H54 (cell line): ENCODE measurements at regions not wholly inside any gene's neighbourhood (a gene's known extent, or its start where the extent isn't known, plus 50 kb on each side); places are given as distances from the start of the nearest gene placed in this dataset.
"Not testable (repeated sequence)": the region's sequence is repeated elsewhere in the genome, so short reads cannot be mapped to it uniquely, and the experiment has no call there.

Experiments used
- DNase-seq: peaks from one replicate; pipeline ENCODE4 v3.0.0; 2011; ENCODE audit warnings: low spot score, mixed read lengths; ENCODE audit not compliant: insufficient read length
- FAIRE-seq: peaks from 3 replicates; lab custom pipeline; 2011; peaks lifted over from hg19 to GRCh38; lab: Jason Lieb, UNC
- POLR2A ChIP-seq: IDR thresholded peaks from 2 replicates; pipeline ENCODE4 v1.6.1; 2011; ENCODE audit warnings: low read depth, mild to moderate bottlenecking, low read length

DNA sequence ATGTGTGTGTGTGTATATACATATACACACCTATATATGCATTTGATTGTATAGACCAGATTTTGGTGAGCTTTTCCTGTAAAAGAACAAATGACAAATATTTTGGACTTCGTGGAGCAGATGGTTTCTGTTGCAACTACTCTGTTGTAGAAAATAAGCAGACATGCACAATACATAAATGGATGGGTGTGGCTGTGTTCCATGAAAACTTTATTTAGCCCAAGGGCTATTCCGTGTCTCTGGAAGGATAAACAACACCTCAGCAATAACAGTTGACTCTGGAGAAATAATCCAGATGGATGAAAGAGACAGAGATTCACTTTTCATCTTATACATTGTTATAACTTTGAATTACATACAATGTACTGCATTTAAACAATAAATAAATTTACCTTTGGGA lies 441.4 kb downstream of the CNTN3 start:
- no peak for DNase-seq
- no peak for TF ChIP-seq POLR2A
- no peak for FAIRE-seq

DNA sequence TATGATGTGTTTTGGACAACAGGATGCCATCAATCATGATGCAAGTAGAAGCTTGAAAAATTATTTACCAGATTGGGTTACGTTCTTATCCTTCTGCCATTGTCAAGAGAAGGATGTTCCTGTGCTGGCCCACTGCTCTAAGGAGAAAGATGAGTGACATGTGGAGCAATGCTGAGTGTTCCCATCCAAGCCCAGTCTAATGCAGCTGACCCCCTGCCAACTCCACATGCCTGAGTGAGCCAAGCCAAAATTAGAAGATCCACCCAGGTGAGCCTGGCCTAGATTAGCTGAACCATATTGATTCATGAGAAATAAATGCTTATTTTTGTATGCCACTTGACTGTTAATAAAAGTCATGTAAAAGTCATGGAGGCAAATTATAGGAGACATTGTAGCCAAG lies 446.5 kb downstream of the CNTN3 start:
- no peak for FAIRE-seq
- no peak for DNase-seq
- TF ChIP-seq POLR2A, result no peak

GRCh38 chr3:74165211-74165610 lies 449.2 kb downstream of the CNTN3 start:
- DNase-seq (no peak), FAIRE-seq (no peak)
- TF ChIP-seq POLR2A, result no peak

GRCh38 chr3:74149466-74149865 lies 465.0 kb downstream of the CNTN3 start:
- DNase-seq, result no peak
- no peak for TF ChIP-seq POLR2A
- FAIRE-seq, result no peak

DNA sequence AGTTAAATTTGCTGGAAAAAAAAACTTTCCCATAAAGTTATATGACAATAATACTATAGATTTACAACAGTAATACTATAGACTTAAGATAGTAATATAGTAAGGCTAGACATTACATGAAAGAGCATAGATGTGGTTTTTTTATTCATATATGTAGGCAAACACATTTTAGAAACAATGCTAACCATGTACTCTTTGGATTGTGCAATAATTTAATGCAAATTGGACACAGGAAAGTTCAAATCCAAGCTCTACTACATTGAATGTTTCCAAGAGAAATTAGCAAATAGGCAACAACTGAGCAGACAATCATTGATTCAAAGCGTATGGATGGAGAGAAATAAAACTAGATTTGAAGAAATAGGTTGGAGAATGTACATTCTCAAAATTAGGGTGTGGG lies 469.2 kb downstream of the CNTN3 start:
- no peak for FAIRE-seq
- TF ChIP-seq POLR2A, result no peak
- DNase-seq, result no peak

- FAIRE-seq, result no peak
- no peak for TF ChIP-seq POLR2A
- no peak for DNase-seq
Observed at GRCh38 chr3:74139648-74140047, 474.8 kb downstream of the CNTN3 start.

GRCh38 chr3:74137790-74138189 lies 476.7 kb downstream of the CNTN3 start:
- FAIRE-seq (no peak), DNase-seq (no peak)
- TF ChIP-seq POLR2A, result no peak

GRCh38 chr3:74135808-74136207 lies 478.7 kb downstream of the CNTN3 start:
- FAIRE-seq, result no peak
- no peak for TF ChIP-seq POLR2A
- no peak for DNase-seq

DNA sequence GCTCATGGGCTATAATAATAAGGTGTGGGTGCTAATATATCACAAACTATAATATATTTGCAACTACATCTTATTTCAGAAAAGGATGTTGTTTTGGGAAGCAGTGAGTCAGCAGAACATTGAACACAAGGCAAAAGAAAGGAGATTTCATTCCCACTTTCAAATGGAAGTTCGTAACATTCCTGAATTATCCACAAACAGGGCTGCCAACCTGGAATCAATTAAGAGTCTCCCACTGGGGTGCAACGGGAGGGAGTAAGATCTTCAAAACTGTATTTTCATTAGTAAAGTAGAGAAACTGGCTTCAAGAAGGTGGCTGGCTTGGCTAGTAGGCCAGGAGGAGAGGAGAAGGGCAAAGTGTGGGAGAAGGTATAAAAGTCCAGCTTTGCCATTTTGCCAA lies 479.6 kb downstream of the CNTN3 start:
- no peak for TF ChIP-seq POLR2A
- DNase-seq, result no peak
- no peak for FAIRE-seq

GRCh38 chr3:74131546-74132328 lies 482.7 kb downstream of the CNTN3 start:
- not testable (repeated sequence) for DNase-seq, FAIRE-seq

DNA sequence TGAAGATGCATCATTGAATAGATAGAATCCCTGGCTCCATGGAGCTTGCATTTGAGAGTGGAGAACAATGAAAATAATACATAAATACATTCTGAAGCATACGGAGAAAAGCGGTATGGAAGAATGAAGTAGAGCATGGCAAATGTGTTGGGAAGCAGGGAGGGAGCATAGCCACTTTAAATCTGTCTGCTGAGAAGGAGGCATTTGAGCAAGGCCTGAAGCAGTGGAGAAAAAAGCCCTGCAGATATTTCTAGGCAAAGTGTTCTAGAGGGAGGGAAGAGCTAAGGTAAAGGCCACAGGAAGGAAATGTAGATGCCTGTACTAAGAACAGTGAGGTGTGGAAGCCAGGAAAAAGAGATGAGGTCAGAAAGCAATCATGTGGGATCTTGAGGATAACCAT lies 484.8 kb downstream of the CNTN3 start:
- DNase-seq (no peak), FAIRE-seq (no peak)
- no peak for TF ChIP-seq POLR2A

- FAIRE-seq, result no peak
- no peak for DNase-seq
- TF ChIP-seq POLR2A, result no peak
Observed at GRCh38 chr3:74129056-74129455, 485.4 kb downstream of the CNTN3 start.

GRCh38 chr3:74127256-74127655 lies 487.2 kb downstream of the CNTN3 start:
- FAIRE-seq (no peak), DNase-seq (no peak)
- no peak for TF ChIP-seq POLR2A

DNA sequence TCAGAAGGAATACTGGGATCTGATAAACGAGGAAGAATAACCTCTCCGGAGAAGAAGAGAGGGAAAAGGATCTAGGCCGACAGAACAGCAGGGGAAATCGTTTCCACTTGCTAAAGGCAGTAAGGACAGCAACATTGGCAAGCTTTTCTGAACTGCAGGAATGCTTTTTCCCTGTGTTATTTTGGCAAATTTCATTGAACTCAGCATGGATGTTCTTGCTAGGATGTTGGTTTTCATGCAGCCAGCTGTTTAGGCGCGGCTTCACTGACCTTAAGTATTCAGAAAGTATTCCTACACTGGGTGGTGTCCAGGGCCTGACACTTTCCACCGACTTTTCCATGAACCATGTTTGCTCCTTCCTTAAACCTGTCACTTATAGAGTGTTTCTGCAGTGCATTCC lies 489.7 kb downstream of the CNTN3 start:
- no peak for FAIRE-seq
- DNase-seq, result no peak
- TF ChIP-seq POLR2A, result no peak

GRCh38 chr3:74122281-74122680 lies 492.2 kb downstream of the CNTN3 start:
- no peak for FAIRE-seq
- no peak for TF ChIP-seq POLR2A

More at GRCh38 chr3:74122281-74122680, 492.2 kb downstream of the CNTN3 start:
- DNase-seq, result no peak
